Activated CD4-positive, alpha-beta T cell treated with anti-CD3 and anti-CD28 coated beads, Interleukin-2, amount 50 U/mL, for 4 hours (primary cell): ENCODE measurements at regions not wholly inside any gene's neighbourhood (a gene's known extent, or its start where the extent isn't known, plus 50 kb on each side); places are given as distances from the start of the nearest gene placed in this dataset.

ENCODE experiments used
- DNase-seq, 2 experiments: peaks; one replicate each; pipeline ENCODE4 v3.0.0-alpha.2; 2020

DNA sequence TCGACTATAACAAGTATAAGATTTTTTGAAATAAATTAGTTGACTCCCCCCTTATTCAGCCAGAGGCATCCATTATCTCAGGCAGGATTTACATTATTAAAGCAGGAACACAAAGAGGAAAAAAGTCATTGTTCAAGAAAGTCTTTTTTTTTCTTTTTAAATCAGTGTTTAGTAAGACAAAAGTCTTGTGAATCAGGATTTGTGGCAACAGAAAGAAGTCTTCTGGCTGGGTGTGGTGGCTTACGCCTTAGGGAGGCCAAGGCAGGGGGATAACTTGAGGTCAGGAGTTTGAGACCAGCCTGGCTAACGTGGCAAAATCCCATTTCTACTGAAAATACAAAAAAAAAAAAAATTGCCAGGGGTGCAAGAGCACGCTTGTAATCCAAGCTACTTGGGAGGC, 505.5 kb downstream of the LMO4 start:
- no peak for DNase-seq

DNA sequence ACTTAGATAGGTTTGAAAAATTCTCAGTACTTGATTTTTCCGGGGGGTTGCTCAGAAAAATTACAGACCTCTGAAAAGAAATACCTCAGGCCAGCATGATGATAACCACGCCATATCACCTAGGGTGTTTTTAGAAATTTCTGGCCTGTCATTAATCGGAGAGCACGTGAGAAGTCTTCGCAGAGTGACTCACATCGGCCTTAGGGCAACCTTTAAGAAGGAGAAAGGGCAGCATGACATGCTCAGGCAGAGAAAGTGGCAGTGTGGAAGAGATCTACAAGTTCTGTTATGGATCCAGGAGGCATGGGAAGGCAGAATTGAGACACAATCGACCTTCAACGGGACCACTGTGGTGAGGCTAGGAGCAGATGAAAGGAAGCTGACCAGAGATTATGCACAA, 506.3 kb downstream of the LMO4 start:
- DNase-seq, result no peak

- no peak for DNase-seq
These were observed 512.1 kb downstream of the LMO4 start for GRCh38 chr1:87840767-87841166.

DNA sequence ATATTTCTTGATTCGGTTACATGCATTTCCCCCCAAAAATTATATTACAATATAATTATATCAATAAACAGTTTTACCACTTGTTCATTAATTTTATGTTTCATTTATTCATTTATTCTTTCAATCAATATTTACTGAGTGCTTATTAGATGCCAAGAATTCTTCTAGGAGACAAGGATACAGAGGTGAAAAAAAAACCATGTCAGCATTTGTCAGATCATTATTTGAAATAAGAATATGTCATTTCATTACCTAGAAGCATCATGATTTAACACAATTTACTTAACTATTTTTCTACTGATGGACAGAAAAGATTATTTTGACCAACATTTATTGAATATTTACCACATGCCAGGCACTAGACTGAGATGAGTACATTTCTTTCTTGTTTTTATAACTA, 512.7 kb downstream of the LMO4 start:
- no peak for DNase-seq

DNA sequence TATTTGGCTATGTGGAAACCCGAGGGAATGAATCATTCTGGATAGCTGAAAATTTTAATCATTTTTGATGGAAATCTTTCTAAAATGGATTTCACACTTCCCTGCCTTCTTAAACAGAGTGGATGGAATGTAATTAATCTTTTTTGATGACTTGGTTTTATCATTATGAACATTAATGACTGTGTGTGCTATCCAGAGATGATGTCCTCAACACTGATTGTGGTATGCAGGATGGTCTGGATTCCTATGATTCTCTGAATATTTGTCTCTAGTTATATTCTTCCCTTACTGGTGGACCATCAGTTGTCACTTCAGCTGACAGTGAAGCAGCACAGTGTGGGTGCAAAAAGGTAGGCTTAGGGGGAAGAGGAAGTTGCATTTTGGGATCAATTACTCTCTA, 513.5 kb downstream of the LMO4 start:
- no peak for DNase-seq

GRCh38 chr1:87844251-87844650, 515.6 kb downstream of the LMO4 start:
- DNase-seq, result no peak

DNA sequence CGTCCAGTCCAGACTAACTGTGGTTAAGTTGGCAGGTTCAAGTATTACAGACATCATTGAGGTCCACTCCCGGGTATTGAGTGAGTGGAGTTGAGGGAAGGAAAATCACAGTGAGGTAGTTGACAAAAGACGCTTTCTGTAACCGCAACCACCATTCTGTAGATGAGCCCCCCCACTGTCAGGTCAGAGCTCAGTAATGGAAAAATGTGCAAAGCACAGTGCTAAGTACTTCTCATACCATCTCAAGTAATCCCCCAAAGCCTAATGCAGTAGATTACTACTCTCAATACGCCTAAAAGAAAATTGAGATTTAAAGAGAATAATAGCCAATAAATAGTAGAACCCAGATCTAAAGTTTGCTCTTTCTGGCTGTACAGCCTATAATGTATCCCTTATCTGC, 522.8 kb downstream of the LMO4 start:
- no peak for DNase-seq

DNA sequence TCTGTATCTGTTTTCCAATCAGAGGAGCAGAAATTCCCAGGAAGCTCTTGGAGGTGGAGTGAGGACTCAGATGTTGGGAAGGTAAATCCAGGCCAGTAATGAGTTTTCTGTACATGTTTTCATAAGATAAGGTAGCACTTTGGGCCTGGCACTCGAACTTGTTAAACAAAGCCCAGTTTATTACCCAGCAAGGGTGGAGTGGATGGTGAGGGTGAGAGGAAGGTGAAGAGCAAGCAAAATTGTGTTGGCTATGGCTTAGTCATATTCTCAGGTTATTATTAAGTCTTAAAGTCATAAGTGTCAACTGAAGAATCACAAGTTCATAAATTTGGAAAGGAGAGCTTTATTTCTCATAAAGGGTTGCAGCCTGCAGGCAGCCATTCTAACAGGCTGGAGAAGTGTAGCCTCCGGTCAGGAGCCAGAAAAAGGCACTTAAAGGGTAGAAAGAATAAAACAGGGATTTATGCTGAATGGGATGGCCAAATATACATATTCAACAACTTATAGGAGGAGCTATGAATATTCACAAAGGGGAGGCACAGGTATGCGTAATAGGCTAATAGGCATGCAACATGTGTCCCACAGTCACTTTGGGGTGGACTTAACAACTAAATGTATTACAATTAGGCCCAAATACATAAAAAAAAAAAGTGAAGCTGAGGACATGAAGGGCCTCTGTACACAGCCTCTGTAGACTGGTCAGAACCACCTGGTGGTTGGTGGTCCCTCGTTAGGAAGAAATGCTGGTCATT, 523.9 kb downstream of the LMO4 start:
- DNase-seq, result no peak

DNA sequence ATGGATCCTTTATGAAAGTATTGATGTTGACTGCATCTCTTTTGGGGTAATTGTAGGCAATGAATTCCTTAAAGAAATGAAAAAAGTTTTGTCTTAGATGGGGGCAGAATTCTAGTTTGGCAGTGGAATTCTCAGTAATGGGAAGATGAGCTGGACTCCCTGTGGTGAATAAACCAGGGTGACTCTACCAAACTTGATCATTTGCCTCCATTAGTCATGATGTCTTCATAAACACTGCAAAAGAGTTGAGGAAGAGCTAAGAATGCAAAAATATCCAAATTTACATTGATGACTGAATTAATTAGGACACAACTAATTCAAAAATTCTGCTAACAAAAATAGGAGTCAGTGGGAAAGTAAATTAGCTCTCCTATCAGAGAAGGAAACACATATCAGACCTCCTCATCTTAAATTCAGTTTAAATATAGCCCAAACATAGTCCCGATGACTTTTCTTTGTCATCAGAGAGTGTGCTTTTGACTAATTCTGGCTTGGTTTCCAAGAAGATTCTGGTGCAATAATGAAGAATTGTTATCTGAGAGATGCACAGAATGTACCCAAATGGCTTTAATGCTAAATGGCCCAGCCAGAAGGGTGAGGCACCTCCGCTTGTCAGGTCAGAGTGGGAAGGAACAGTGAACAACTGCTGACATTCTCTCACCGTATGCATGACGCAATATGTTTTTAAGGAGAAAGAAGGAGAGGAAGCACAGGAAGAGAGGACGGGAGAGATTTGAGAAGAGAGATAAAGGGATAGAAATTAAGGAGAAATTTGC, 525.1 kb downstream of the LMO4 start:
- DNase-seq, result no peak

- DNase-seq, result no peak
These were observed 534.6 kb downstream of the LMO4 start for GRCh38 chr1:87863317-87863716.

DNA sequence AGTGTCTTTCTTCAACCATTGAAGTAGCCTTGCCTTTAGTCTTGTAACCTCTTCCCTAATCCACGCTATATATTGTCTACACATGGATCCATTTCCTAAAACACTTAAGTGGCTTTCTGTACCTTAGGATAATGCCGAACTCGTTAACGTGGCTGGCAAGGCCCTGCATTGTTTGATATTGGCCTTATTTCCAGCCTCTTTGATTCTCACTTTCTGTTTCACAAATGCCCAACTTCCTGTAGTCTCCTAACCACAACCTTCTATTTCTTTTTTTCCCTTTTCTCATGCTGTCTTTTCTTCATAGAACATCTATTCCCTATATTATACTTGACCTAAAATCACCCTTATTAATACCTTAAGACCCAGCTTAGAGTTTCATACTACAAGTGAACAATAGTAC, 536.0 kb downstream of the LMO4 start:
- no peak for DNase-seq

DNA sequence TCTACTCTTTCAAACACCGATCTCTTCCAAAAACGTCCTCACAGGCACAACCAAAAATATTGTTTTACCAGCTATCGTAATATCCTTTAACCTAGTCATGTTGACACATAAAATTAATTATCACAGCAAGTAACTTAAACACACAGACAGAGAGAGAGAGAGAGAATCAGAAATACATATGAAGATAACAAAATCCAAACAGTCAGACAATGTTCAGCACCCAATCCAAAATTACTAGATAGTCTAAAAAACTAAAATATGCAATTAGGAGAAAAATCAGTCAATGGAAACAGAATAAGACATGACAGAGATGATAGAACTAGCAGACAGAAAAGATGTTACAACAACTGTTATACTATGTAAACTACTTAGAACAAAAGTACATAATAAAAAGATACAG, 537.7 kb downstream of the LMO4 start:
- DNase-seq, result no peak

DNA sequence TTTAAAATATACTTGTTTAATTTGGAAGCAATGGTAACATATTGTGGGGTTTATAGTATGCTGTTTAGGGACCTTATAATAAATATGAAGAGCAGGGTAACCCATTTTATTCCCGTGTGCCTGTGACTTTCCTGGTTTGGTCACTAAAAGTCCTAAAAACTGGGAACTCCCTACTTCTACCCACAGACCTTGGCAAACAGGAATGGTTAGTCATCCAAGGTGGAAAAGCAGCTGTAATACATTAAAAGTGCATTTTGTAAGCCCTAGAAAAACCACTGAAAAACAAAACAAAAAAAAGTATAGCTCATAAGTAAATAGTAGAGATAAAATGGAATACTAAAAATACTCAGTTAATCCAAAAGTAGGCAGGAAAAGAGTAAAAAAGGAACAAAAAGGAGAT, 538.9 kb downstream of the LMO4 start:
- no peak for DNase-seq

- DNase-seq, result no peak
These were observed 540.9 kb downstream of the LMO4 start for GRCh38 chr1:87869567-87869966.

GRCh38 chr1:87872189-87872588, 543.5 kb downstream of the LMO4 start:
- DNase-seq, result no peak

- no peak for DNase-seq
These were observed 544.0 kb downstream of the LMO4 start for GRCh38 chr1:87872692-87873091.

- no peak for DNase-seq
These were observed 550.2 kb downstream of the LMO4 start for GRCh38 chr1:87878873-87879272.

DNA sequence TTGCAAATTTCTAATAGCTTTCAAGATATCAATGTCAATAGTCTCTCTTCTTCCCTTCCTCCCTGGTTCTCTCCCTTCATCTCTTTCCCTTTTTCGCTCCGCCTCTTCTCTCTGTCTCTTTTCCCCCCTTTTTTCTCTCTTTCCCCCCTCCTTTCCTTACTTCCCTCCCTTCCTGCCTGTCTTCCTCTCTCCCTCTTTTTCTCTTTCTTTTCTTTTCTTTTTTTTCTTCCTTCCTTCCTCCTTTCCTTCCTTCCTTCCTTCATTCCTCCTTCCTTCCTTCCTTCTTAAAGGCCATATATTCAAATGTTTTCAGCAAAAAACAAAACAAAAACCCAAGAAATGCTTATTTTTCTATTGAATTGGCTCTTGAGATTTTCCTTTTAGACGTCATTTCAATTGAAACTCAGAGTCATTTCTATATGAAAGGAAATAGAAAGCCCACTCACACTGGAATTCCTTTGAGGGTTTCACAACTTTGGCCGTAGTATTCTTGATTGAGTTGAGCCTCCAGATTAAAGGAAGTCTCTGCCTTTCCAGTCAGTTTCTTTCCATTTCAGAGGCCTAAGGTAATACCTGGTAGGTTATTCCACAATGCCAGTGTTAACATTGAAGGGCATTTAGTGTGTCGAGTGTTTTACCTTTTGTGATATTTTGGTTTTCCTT, 551.5 kb downstream of the LMO4 start:
- DNase-seq, result no peak

DNA sequence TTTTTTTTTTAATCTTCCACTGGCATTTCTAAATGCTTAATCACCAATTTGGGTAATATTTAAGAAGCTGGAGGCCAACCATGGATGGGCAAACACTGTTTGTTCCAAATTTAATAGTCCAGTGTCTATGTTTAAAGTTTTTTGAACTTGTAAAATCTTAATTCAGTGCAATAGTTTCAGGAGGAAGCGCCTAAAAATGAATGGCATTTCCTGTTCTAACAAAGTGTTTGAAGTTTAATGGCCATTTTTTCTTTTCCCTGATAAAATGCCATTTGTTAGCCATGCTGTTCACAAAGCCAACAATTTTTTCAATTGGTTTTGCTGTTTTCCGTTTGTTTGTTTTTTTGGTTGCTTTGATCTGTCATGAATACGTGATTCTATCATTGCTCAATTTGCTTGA, 552.1 kb downstream of the LMO4 start:
- no peak for DNase-seq

GRCh38 chr1:87883906-87884305, 555.2 kb downstream of the LMO4 start:
- DNase-seq, result no peak

DNA sequence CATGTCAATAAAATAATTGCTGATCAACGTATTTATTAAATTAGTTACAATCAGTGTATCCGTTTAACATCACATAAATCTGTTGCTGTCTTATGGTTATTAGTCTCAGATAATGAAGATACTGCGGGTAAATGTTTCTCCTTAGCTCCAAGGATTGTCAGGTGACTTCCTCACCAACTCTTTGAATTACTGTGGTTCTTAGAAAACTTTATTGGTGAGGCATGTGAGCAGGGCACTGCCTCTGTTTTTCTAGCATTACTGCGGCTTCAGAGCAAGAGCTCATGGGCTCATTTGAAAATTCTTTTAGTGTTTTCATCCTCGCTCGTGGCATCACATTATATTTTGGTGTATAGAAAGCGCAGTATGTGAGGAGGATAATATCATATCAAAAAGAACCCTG, 555.9 kb downstream of the LMO4 start:
- no peak for DNase-seq

DNA sequence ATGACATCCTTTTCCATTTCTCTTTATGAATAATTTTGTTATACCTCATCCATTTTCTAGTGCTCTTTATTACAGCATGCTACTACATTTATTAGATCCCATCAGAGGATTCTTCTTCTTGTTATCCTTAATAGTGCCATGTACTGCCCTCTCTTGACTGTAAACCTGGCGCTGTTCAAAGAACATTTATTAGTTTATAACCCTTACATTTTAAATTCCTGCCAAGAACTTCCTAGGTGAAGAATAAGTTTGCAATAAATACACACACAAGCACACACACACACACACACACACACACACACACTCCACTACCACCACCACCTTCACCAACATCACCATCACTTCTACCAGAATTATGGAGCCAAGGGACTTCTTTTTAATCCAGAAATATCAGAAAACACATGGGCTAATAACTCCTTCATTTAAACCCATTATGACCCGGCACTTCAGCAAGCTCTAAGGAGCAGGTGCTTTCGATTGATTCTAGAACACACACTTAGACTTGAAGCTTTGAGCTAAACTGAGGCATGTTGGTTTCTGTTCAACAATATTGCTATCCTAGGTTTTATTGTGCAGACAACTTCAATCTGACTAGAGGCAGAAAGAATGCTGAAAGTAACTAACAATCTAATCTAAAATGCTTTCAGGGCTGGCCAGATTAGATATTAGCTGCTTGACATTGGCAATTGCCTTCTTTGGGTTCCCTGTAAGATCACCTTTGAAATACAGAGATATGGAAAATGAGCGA, 556.8 kb downstream of the LMO4 start:
- DNase-seq, result no peak

DNA sequence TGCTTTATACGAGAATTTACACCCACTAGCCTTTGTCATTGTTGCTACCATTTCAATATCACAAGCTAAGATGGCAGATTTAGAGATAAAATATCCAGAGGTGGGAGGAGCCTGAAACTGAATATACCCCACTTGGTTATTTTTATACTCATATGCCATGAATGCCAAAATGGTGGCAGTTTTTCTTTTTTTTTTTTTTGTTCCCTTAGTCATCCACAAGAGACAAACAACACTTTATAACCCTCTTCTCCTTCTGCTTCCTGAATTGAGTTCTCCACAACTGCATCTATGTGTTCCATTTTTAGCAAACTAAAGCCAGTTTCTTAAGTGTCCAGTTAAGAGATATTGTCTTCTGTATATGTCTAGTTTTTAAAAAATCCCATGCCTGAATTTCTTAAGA, 558.4 kb downstream of the LMO4 start:
- no peak for DNase-seq
